Liver (tissue), 3 donors: ENCODE measurements at regions not wholly inside any gene's neighbourhood (a gene's known extent, or its start where the extent isn't known, plus 50 kb on each side); places are given as distances from the start of the nearest gene placed in this dataset.

ENCODE experiments used
- CTCF ChIP-seq: fragments of 150-350 bp; IDR thresholded peaks from 2 replicates; pipeline ENCODE4 v1.5.1; 2017; ENCODE audit warnings: improper control_type of control experiment, low read depth, low read length; ENCODE audit not compliant: missing input control
- EGR1 ChIP-seq, 2 donors: IDR thresholded peaks; 2 replicates each; pipeline ENCODE4 v1.6.1; 2016 to 2018; ENCODE audit warnings: antibody characterized with exemption in 2 of 2, low read depth in 2 of 2
- FOXA1 ChIP-seq: IDR thresholded peaks from 2 replicates; pipeline ENCODE4 v1.6.1; 2016; ENCODE audit warnings: antibody characterized with exemption
- GABPA ChIP-seq, 2 donors: IDR thresholded peaks in 1 of 2; conservative IDR thresholded peaks in 1 of 2; 2 replicates each; pipeline ENCODE4 v1.6.1; 2016; ENCODE audit warnings: antibody characterized with exemption in 2 of 2, mild to moderate bottlenecking in 1 of 2, moderate library complexity in 1 of 2
- HNF4G ChIP-seq: IDR thresholded peaks from 2 replicates; pipeline ENCODE4 v1.6.1; 2016; ENCODE audit warnings: antibody characterized with exemption
- MAX ChIP-seq: IDR thresholded peaks from 2 replicates; pipeline ENCODE4 v1.6.1; 2016; ENCODE audit warnings: antibody characterized with exemption
- REST ChIP-seq: IDR thresholded peaks from 2 replicates; pipeline ENCODE4 v1.6.1; 2016; ENCODE audit warnings: antibody characterized with exemption, mild to moderate bottlenecking
- SP1 ChIP-seq: IDR thresholded peaks from 2 replicates; pipeline ENCODE4 v1.6.1; 2018; ENCODE audit warnings: antibody characterized with exemption, mild to moderate bottlenecking
- TAF1 ChIP-seq: conservative IDR thresholded peaks from 2 replicates; pipeline ENCODE4 v1.6.1; 2016; ENCODE audit warnings: antibody characterized with exemption, mild to moderate bottlenecking
- YY1 ChIP-seq: IDR thresholded peaks from 2 replicates; pipeline ENCODE4 v1.6.1; 2016; ENCODE audit warnings: antibody characterized with exemption, mild to moderate bottlenecking
- ZBTB33 ChIP-seq: IDR thresholded peaks from 2 replicates; pipeline ENCODE4 v1.6.1; 2016; ENCODE audit warnings: antibody characterized with exemption
- donor health status: healthy.
- donor health status: healthy.

- no peak for TF ChIP-seq CTCF
- no peak for TF ChIP-seq MAX
- TF ChIP-seq GABPA (IDR thresholded peaks at IDR 0.05 in 1 of 2, conservative IDR thresholded peaks at IDR 0.05 in 1 of 2) = no peak
- no peak for TF ChIP-seq SP1
- no peak for TF ChIP-seq EGR1 (IDR thresholded peaks at IDR 0.05; ENCODE audit: low read depth in 2 of 2)
- TF ChIP-seq ZBTB33 = no peak
- no peak for TF ChIP-seq REST
- no peak for TF ChIP-seq HNF4G
- TF ChIP-seq YY1 = no peak
- no peak for TF ChIP-seq FOXA1
- no peak for TF ChIP-seq TAF1
Observed at GRCh38 chr12:125434131-125434530, 368.9 kb downstream of the AACS start.
